ENCODE measurements at regions not wholly inside any gene's neighbourhood (a gene's known extent, or its start where the extent isn't known, plus 50 kb on each side); places are given as distances from the start of the nearest gene placed in this dataset.

DNA sequence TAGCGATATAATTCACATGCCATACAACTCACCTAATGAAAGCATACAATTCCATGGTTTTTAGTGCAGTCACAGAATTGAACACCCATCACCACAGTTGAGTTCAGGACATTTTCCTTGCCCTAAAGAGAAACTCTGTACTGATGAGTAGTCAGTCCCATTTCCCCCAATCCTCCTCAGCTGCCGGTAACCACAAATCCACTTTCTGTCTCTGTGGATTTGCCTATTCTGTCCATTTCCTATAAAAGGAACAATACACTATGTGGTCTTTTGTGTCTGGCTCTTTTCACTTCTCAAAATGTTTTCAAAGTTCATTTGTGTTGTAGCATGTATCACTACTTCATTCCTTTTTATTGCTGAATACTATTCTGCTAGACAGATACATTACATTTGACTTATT is 67.9 kb upstream of the TGM3 start:
- POLR2A ChIA-PET (ENCODE audit: unreplicated experiment): no interaction called here
- ATAC-seq: no peak

DNA sequence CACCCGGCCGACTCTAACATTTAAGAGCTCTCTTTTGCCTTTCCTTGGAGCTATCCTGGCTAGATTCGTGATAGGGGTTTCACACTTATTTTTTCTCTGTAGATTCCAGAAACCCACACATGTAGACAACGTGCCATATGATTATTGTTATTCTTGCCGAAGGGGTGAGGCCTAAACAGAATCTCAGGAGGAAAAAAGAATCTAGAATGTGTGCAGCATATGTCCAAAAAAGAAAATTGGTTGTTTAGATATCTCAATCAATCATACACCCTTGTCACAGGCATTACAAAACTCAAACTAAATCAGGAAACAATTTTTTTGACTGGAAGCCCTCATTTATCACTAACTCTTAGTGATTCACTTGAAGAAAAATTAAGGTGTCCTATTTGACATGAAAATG is 66.9 kb upstream of the TGM3 start:
- no TSS peak for BruUV-seq (replicated peaks)
- H3K4me2 ChIP-seq (ENCODE audit: low read length): no peak overlapping the region
- H3K4me3 ChIP-seq (ENCODE audit: low read length): no peak overlapping the region
- no peaks in the 10 kb centered on the region for H4K20me1 ChIP-seq (ENCODE audit: low read length)
- H3K27ac ChIP-seq (ENCODE audit: low read length): no peak overlapping the region
- no peaks in the 10 kb centered on the region for H3K9me3 ChIP-seq (ENCODE audit: low read length)
- no peaks in the 10 kb centered on the region for H3K9me2 ChIP-seq (replicated peaks; ENCODE audit: low read length)
- ChIA-PET POLR2A (ENCODE audit: unreplicated experiment) (no interaction called here), CTCF (no interaction called here)
- TF ChIP-seq EZH2phosphoT487 (IDR thresholded peaks at IDR 0.05; ENCODE audit: borderline replicate concordance, low read length) (no peak), EZH2 (IDR thresholded peaks at IDR 0.05; ENCODE audit: low read length, unreplicated experiment) (no peak)
- TF ChIP-seq, protein P1, sequence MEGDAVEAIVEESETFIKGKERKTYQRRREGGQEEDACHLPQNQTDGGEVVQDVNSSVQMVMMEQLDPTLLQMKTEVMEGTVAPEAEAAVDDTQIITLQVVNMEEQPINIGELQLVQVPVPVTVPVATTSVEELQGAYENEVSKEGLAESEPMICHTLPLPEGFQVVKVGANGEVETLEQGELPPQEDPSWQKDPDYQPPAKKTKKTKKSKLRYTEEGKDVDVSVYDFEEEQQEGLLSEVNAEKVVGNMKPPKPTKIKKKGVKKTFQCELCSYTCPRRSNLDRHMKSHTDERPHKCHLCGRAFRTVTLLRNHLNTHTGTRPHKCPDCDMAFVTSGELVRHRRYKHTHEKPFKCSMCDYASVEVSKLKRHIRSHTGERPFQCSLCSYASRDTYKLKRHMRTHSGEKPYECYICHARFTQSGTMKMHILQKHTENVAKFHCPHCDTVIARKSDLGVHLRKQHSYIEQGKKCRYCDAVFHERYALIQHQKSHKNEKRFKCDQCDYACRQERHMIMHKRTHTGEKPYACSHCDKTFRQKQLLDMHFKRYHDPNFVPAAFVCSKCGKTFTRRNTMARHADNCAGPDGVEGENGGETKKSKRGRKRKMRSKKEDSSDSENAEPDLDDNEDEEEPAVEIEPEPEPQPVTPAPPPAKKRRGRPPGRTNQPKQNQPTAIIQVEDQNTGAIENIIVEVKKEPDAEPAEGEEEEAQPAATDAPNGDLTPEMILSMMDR (conservative IDR thresholded peaks at IDR 0.05; ENCODE audit: low read depth, low read length): no peak
- no peaks in the 10 kb centered on the region for H3F3A ChIP-seq (ENCODE audit: low read length, unreplicated experiment)
- ATAC-seq (no peak), DNase-seq (no peak)
- H3K36me3 ChIP-seq (ENCODE audit: low read depth, low read length): no peaks in the 10 kb centered on the region
- H3K4me1 ChIP-seq (ENCODE audit: insufficient read depth, low read length): no peaks in the 10 kb centered on the region
- H2AFZ ChIP-seq (ENCODE audit: low read length): no peak overlapping the region
- intact Hi-C loops (cut with micrococcal nuclease): no loop called here
- no peaks in the 10 kb centered on the region for H3K79me2 ChIP-seq (ENCODE audit: low read length)
- no peak overlapping the region for H3K9ac ChIP-seq (ENCODE audit: low read length)
- peaks cover 21% of the 10 kb centered on the region for H3K27me3 ChIP-seq (ENCODE audit: low read length)

More for the DNA sequence above, 67.9 kb upstream of the TGM3 start:
- H3K9ac ChIP-seq (ENCODE audit: low read length): no peak overlapping the region
- CTCF ChIA-PET: no interaction called here
- peaks cover 31% of the 10 kb centered on the region for H3K27me3 ChIP-seq (ENCODE audit: low read length)
- no peaks in the 10 kb centered on the region for H3F3A ChIP-seq (ENCODE audit: low read length, unreplicated experiment)
- H3K79me2 ChIP-seq (ENCODE audit: low read length): no peaks in the 10 kb centered on the region
- H4K20me1 ChIP-seq (ENCODE audit: low read length): no peaks in the 10 kb centered on the region
- no TSS peak for BruUV-seq (replicated peaks)
- intact Hi-C loops (cut with micrococcal nuclease): no loop called here
- no peak overlapping the region for H3K27ac ChIP-seq (ENCODE audit: low read length)
- no peak for TF ChIP-seq EZH2 (IDR thresholded peaks at IDR 0.05; ENCODE audit: low read length, unreplicated experiment)
- TF ChIP-seq, protein P1 (conservative IDR thresholded peaks at IDR 0.05; ENCODE audit: low read depth, low read length): no peak
- no peak for TF ChIP-seq EZH2phosphoT487 (IDR thresholded peaks at IDR 0.05; ENCODE audit: borderline replicate concordance, low read length)
- no peaks in the 10 kb centered on the region for H3K9me2 ChIP-seq (replicated peaks; ENCODE audit: low read length)
- no peak overlapping the region for H3K4me3 ChIP-seq (ENCODE audit: low read length)
- no peaks in the 10 kb centered on the region for H3K36me3 ChIP-seq (ENCODE audit: low read depth, low read length)
- H3K4me2 ChIP-seq (ENCODE audit: low read length): no peak overlapping the region
- H2AFZ ChIP-seq (ENCODE audit: low read length): no peak overlapping the region
- H3K9me3 ChIP-seq (ENCODE audit: low read length): no peaks in the 10 kb centered on the region
- no peak for DNase-seq
- no peaks in the 10 kb centered on the region for H3K4me1 ChIP-seq (ENCODE audit: insufficient read depth, low read length)

DNA sequence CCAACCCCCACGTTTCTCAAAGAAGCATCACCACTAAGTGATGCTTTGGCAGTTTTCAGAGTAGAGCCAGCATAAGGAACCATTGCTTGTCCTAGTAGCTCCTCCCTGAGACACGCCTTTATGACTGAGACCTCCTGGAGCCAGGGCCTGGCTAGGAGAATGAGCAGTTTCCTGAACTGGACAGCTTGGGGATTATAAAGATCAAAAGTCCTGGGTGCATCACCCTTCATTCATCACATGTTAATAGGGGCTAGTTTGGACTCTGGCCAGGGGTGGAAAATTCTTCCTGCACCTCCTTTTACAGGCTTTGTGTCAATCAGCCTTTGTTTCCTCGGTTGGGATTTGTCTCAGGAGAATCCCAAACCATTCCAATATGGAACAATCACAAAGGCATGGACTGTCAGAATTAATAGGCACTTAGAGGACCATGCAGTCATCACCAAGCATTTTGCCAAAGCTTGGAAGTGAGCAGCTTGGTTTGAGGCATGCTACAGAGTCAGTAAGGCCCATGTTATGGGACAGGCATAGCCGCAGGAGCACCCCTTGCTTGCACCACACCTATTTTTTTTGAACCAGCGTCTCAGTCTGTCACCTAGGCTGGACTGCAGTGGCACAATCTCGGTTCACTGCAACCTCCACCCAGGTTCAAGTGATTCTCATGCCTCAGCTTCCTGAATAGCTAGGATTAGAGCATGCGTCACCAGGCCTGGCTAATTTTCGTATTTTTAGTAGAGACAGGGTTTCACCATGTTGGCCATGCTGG is 64.9 kb upstream of the TGM3 start:
- no peak overlapping the region for H3K4me3 ChIP-seq (ENCODE audit: low read length)
- ChIA-PET POLR2A (ENCODE audit: unreplicated experiment) (interaction anchor here (0.6 kb wide), 1 partner anchor 295 kb away, joined by 13 read pairs; no protein-coding TSS in a partner anchor), CTCF (interaction anchor here (0.9 kb wide), 1 partner anchor 23 kb away, joined by 6 read pairs; no protein-coding TSS in a partner anchor)
- H3K4me2 ChIP-seq (ENCODE audit: low read length): no peak overlapping the region
- ATAC-seq: peak; percentile 48
- BruUV-seq (replicated peaks): no TSS peak
- peak; percentile 22 for DNase-seq
- no peaks in the 10 kb centered on the region for H3K36me3 ChIP-seq (ENCODE audit: low read depth, low read length)
- no peaks in the 10 kb centered on the region for H3K79me2 ChIP-seq (ENCODE audit: low read length)
- intact Hi-C loops (cut with micrococcal nuclease): no loop called here
- no peak overlapping the region for H3K9ac ChIP-seq (ENCODE audit: low read length)
- no peaks in the 10 kb centered on the region for H3K9me3 ChIP-seq (ENCODE audit: low read length)
- no peak overlapping the region for H2AFZ ChIP-seq (ENCODE audit: low read length)
- TF ChIP-seq, protein P1 (conservative IDR thresholded peaks at IDR 0.05; ENCODE audit: low read depth, low read length): no peak
- no peak for TF ChIP-seq EZH2 (IDR thresholded peaks at IDR 0.05; ENCODE audit: low read length, unreplicated experiment)
- TF ChIP-seq EZH2phosphoT487 (IDR thresholded peaks at IDR 0.05; ENCODE audit: borderline replicate concordance, low read length): no peak
- no peaks in the 10 kb centered on the region for H3K9me2 ChIP-seq (replicated peaks; ENCODE audit: low read length)
- H4K20me1 ChIP-seq (ENCODE audit: low read length): no peaks in the 10 kb centered on the region
- H3K4me1 ChIP-seq (ENCODE audit: insufficient read depth, low read length): no peaks in the 10 kb centered on the region
- no peaks in the 10 kb centered on the region for H3F3A ChIP-seq (ENCODE audit: low read length, unreplicated experiment)
- no peak overlapping the region for H3K27ac ChIP-seq (ENCODE audit: low read length)
- H3K27me3 ChIP-seq (ENCODE audit: low read length): peaks cover 19% of the 10 kb centered on the region
